A549 (cell line): ENCODE measurements at regions not wholly inside any gene's neighbourhood (a gene's known extent, or its start where the extent isn't known, plus 50 kb on each side); places are given as distances from the start of the nearest gene placed in this dataset.

Experiments used
- ATAC-seq, 2 experiments: fragments of 200-7000 bp in 1 of 2; fragments of >200 bp in 1 of 2; cut with Nextera tagmentation in 1 of 2; cut with Tn5 transposase in 1 of 2; 3 replicates each; pipeline versions ENCODE4 v1.8.0 to v1.9.1; 2018 to 2020; ENCODE audit warnings: mild to moderate bottlenecking in 1 of 2, moderate library complexity in 1 of 2
- CTCF ChIA-PET: fragments of 300-600 bp; sonication (Branson Sonifier 250); formaldehyde crosslinking; extraction: SDS; loops from one replicate; lab custom pipeline; 2021; ENCODE audit warnings: antibody characterized with exemption, inconsistent platforms; lab: Yijun Ruan, JAX
- POLR2A ChIA-PET: fragments of 350-600 bp; formaldehyde crosslinking; extraction: SDS; loops from one replicate; lab custom pipeline; 2021; ENCODE audit warnings: antibody characterized with exemption, inconsistent platforms; lab: Yijun Ruan, JAX
- DNase-seq, 2 experiments: peaks; one replicate each; pipeline versions ENCODE4 v3.0.0 to v3.0.0-alpha.2; 2011 to 2016; ENCODE audit warnings: low read depth in 1 of 2, low spot score in 1 of 2
- FAIRE-seq: peaks from 2 replicates; lab custom pipeline; 2011; peaks lifted over from hg19 to GRCh38; lab: Jason Lieb, UNC
- H3K27ac ChIP-seq, 2 experiments: fragments of >200 bp; sonication (Bioruptor Twin); formaldehyde crosslinking; 3 replicates each; pipeline ENCODE4 v1.5.1; 2016 to 2017
- H3K4me1 ChIP-seq: fragments of >200 bp; sonication (Bioruptor Twin); formaldehyde crosslinking; 3 replicates; pipeline ENCODE4 v1.6.1; 2016
- H3K4me2 ChIP-seq: fragments of >200 bp; sonication (Bioruptor Twin); formaldehyde crosslinking; 3 replicates; pipeline ENCODE4 v1.6.1; 2016
- H3K4me3 ChIP-seq: fragments of >200 bp; sonication (Bioruptor Twin); formaldehyde crosslinking; 3 replicates; pipeline ENCODE4 v1.5.1; 2016
- H3K9me3 ChIP-seq: fragments of >200 bp; sonication (Bioruptor Twin); formaldehyde crosslinking; 3 replicates; pipeline ENCODE4 v1.6.1; 2016
- CEBPB ChIP-seq, 2 experiments: fragments of >200 bp in 1 of 2; sonication (Bioruptor Twin) in 1 of 2; formaldehyde crosslinking in 1 of 2; IDR thresholded peaks; 2 replicates each; pipeline ENCODE4 v1.6.1; 2012 to 2016
- CHD4 ChIP-seq: fragments of 200-600 bp; sonication (generic); IDR thresholded peaks from 2 replicates; pipeline ENCODE4 v1.6.1; 2016; ENCODE audit warnings: antibody characterized with exemption, mild to moderate bottlenecking, borderline replicate concordance
- EHF ChIP-seq: fragments of 250-450 bp; sonication (Bioruptor Pico); IDR thresholded peaks from 2 replicates; pipeline ENCODE4 v1.5.0; 2020; ENCODE audit warnings: mild to moderate bottlenecking
- EHMT2 ChIP-seq: fragments of 200-600 bp; sonication (generic); IDR thresholded peaks from 2 replicates; pipeline ENCODE4 v1.6.1; 2016; ENCODE audit warnings: antibody characterized with exemption, low read depth, mild to moderate bottlenecking, moderate library complexity
- EP300 ChIP-seq, 2 experiments: fragments of >200 bp; sonication (Bioruptor Twin); formaldehyde crosslinking; IDR thresholded peaks; 2 replicates in 1 of 2; 3 replicates in 1 of 2; pipeline ENCODE4 v1.6.1; 2016 to 2017
- ESRRA ChIP-seq: fragments of 150-350 bp; IDR thresholded peaks from 2 replicates; pipeline ENCODE4 v1.6.1; 2014; ENCODE audit warnings: mild to moderate bottlenecking, low read length, borderline replicate concordance
- FOXS1 ChIP-seq: fragments of 250-450 bp; sonication (Bioruptor Pico); IDR thresholded peaks from 2 replicates; pipeline ENCODE4 v1.5.0; 2020; ENCODE audit warnings: mild to moderate bottlenecking, moderate library complexity
- GATA3 ChIP-seq: IDR thresholded peaks from 2 replicates; pipeline ENCODE4 v1.6.1; 2012; ENCODE audit warnings: borderline replicate concordance
- HDAC2 ChIP-seq: fragments of 200-600 bp; sonication (generic); IDR thresholded peaks from 2 replicates; pipeline ENCODE4 v1.6.1; 2016
- HEYL ChIP-seq: fragments of 250-450 bp; sonication (Bioruptor Pico); IDR thresholded peaks from 2 replicates; pipeline ENCODE4 v1.8.0; 2021; ENCODE audit warnings: mild to moderate bottlenecking, moderate library complexity
- JUNB ChIP-seq: fragments of >200 bp; sonication (Bioruptor Twin); formaldehyde crosslinking; IDR thresholded peaks from 2 replicates; pipeline ENCODE4 v1.6.1; 2016
- MYC ChIP-seq: IDR thresholded peaks from 2 replicates; pipeline ENCODE4 v1.6.1; 2012; ENCODE audit warnings: mild to moderate bottlenecking, inconsistent platforms, low read length, improper control_type of control experiment, borderline replicate concordance
- NFE2L2 ChIP-seq: fragments of 150-350 bp; conservative IDR thresholded peaks from 2 replicates; pipeline ENCODE4 v1.6.1; 2014; ENCODE audit warnings: low read length
- POLR2A ChIP-seq: IDR thresholded peaks from 2 replicates; pipeline ENCODE4 v1.6.1; 2012; ENCODE audit warnings: mild to moderate bottlenecking, low read length
- RAD21 ChIP-seq, 2 experiments: fragments of >200 bp in 1 of 2; sonication (Bioruptor Twin) in 1 of 2; formaldehyde crosslinking in 1 of 2; IDR thresholded peaks in 1 of 2; conservative IDR thresholded peaks in 1 of 2; 2 replicates in 1 of 2; 3 replicates in 1 of 2; pipeline ENCODE4 v1.6.1; 2012 to 2018; ENCODE audit warnings: inconsistent platforms in 1 of 2
- RARB ChIP-seq: fragments of 250-450 bp; sonication (Bioruptor Pico); IDR thresholded peaks from 2 replicates; pipeline ENCODE4 v1.8.0; 2021; ENCODE audit warnings: mild to moderate bottlenecking, moderate library complexity
- SREBF2 ChIP-seq: fragments of 450-650 bp; IDR thresholded peaks from 2 replicates; pipeline ENCODE4 v1.6.1; 2014; ENCODE audit warnings: mild to moderate bottlenecking, moderate library complexity
- USF2 ChIP-seq: fragments of 450-650 bp; IDR thresholded peaks from 2 replicates; pipeline ENCODE4 v1.6.1; 2014; ENCODE audit warnings: antibody characterized with exemption
- WGBS: methylation state at CpG from one replicate; pipeline ENCODE4 v1.1.6; 2017; ENCODE audit errors: missing lambda C conversion rate; 5-methylcytosine and 5-hydroxymethylcytosine counted together
- TF ChIP-seq, protein P1 (sequence below): fragments of >200 bp; sonication (Bioruptor Twin); formaldehyde crosslinking; IDR thresholded peaks from 2 replicates; pipeline ENCODE4 v1.6.1; 2016
- TF ChIP-seq, protein P2 (sequence below): IDR thresholded peaks from 2 replicates; pipeline ENCODE4 v1.6.1; 2012
- TF ChIP-seq, protein P3 (sequence below): IDR thresholded peaks from 2 replicates; pipeline ENCODE4 v1.6.1; 2012

- Histone ChIP-seq H3K4me1 (peaks cover 58% of the 10 kb centered on the region), H3K9me3 (no peaks in the 10 kb centered on the region), H3K4me3 (no peak overlapping the region), H3K27ac (peak overlapping the region; percentile 82)
- peak; percentile 13 for FAIRE-seq
- WGBS: 86% methylated on average over 8 of the region's 8 CpGs
- ATAC-seq: no peak
- CTCF ChIA-PET: interaction anchor here (1.1 to 1.8 kb wide), 7 partner anchors 10 to 321 kb away, joined by 3 to 5 read pairs (median 3); no protein-coding TSS in a partner anchor
- no peak for DNase-seq
- POLR2A ChIA-PET: no interaction called here
- TF ChIP-seq EHMT2 (no peak), HEYL (CRISPR knock-in tag) (no peak), JUNB (no peak), GATA3 (no peak), EP300 (IDR thresholded peaks at IDR 0.05) (no peak), FOXS1 (CRISPR knock-in tag) (no peak), CEBPB (IDR thresholded peaks at IDR 0.05) (no peak), SREBF2 (no peak), RARB (CRISPR knock-in tag) (no peak), EHF (CRISPR knock-in tag) (no peak), USF2 (no peak), ESRRA (no peak), NFE2L2 (no peak), MYC (no peak)
- TF ChIP-seq, protein P1, sequence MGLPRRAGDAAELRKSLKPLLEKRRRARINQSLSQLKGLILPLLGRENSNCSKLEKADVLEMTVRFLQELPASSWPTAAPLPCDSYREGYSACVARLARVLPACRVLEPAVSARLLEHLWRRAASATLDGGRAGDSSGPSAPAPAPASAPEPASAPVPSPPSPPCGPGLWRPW: no peak
- TF ChIP-seq, protein P2, sequence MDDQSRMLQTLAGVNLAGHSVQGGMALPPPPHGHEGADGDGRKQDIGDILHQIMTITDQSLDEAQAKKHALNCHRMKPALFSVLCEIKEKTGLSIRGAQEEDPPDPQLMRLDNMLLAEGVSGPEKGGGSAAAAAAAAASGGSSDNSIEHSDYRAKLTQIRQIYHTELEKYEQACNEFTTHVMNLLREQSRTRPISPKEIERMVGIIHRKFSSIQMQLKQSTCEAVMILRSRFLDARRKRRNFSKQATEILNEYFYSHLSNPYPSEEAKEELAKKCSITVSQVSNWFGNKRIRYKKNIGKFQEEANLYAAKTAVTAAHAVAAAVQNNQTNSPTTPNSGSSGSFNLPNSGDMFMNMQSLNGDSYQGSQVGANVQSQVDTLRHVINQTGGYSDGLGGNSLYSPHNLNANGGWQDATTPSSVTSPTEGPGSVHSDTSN: no peak
- TF ChIP-seq, all 56 proteins: peak for 0
- H3K4me2 ChIP-seq: peak overlapping the region; percentile 2; the same call in 1 of the 3 replicates
These were observed 184.6 kb upstream of the OSR1 start for GRCh38 chr2:19542796-19543662.

- no peak overlapping the region for H3K4me3 ChIP-seq
- peak overlapping the region; percentile 81 for H3K4me2 ChIP-seq
- H3K4me1 ChIP-seq: peaks cover 66% of the 10 kb centered on the region
- ATAC-seq: peak in 1 of 2 experiments; percentile 33; a peak in 3 of 6 replicates
- no peak for FAIRE-seq
- H3K27ac ChIP-seq: peak overlapping the region; percentile 82
- TF ChIP-seq RAD21 (conservative IDR thresholded peaks at IDR 0.05 in 1 of 2, IDR thresholded peaks at IDR 0.05 in 1 of 2): no peak
- TF ChIP-seq, protein P3, sequence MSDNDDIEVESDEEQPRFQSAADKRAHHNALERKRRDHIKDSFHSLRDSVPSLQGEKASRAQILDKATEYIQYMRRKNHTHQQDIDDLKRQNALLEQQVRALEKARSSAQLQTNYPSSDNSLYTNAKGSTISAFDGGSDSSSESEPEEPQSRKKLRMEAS: no peak
- TF ChIP-seq POLR2A: no peak
- no peak for TF ChIP-seq HDAC2
- TF ChIP-seq CHD4: no peak
- no peak for TF ChIP-seq USF2
- 98% methylated on average over 4 of the region's 4 CpGs for WGBS
- no peaks in the 10 kb centered on the region; the same call in 2 of the 3 replicates for H3K9me3 ChIP-seq
- DNase-seq: peak; percentile 33 to 35
- ChIA-PET POLR2A (interaction anchor here (1.2 to 1.4 kb wide), 2 partner anchors 10 to 194 kb away, joined by 3 read pairs; no protein-coding TSS in a partner anchor), CTCF (interaction anchor here (0.7 to 1.8 kb wide), 5 partner anchors 9 to 184 kb away, joined by 3 to 4 read pairs (median 3); no protein-coding TSS in a partner anchor)
These were observed 183.5 kb upstream of the OSR1 start for GRCh38 chr2:19541884-19542283.
